Glutamatergic neuron (in vitro differentiated cells): ENCODE measurements at regions not wholly inside any gene's neighbourhood (a gene's known extent, or its start where the extent isn't known, plus 50 kb on each side); places are given as distances from the start of the nearest gene placed in this dataset.

Experiments used
- DNase-seq: peaks from one replicate; pipeline ENCODE4 v3.0.0; 2022
- H3K27ac Mint-ChIP-seq: one replicate; pipeline ENCODE4 v1.8.0; 2020; ENCODE audit warnings: mild to moderate bottlenecking, mixed read lengths, inconsistent platforms; ENCODE audit not compliant: unreplicated experiment
- H3K27me3 Mint-ChIP-seq: one replicate; pipeline ENCODE4 v1.8.0; 2020; ENCODE audit warnings: mild to moderate bottlenecking, moderate library complexity, mixed read lengths, inconsistent platforms; ENCODE audit not compliant: unreplicated experiment
- H3K36me3 Mint-ChIP-seq: one replicate; pipeline ENCODE4 v1.8.0; 2020; ENCODE audit warnings: mild to moderate bottlenecking, mixed read lengths, inconsistent platforms; ENCODE audit not compliant: unreplicated experiment
- H3K4me1 Mint-ChIP-seq: one replicate; pipeline ENCODE4 v1.8.0; 2020; ENCODE audit warnings: mild to moderate bottlenecking, low read depth, mixed read lengths, inconsistent platforms; ENCODE audit not compliant: unreplicated experiment
- H3K4me3 Mint-ChIP-seq: one replicate; pipeline ENCODE4 v1.8.0; 2020; ENCODE audit warnings: mild to moderate bottlenecking, mixed read lengths, inconsistent platforms; ENCODE audit not compliant: unreplicated experiment
- H3K9me3 Mint-ChIP-seq: one replicate; pipeline ENCODE4 v1.8.0; 2020; ENCODE audit warnings: mild to moderate bottlenecking, moderate library complexity, mixed read lengths, inconsistent platforms; ENCODE audit not compliant: unreplicated experiment
- TF ChIP-seq, protein P1 (sequence below): fragments of 200-600 bp; sonication (generic); IDR thresholded peaks from one replicate; pipeline ENCODE4 v1.5.0; 2021; ENCODE audit not compliant: partially characterized antibody, unreplicated experiment

DNA sequence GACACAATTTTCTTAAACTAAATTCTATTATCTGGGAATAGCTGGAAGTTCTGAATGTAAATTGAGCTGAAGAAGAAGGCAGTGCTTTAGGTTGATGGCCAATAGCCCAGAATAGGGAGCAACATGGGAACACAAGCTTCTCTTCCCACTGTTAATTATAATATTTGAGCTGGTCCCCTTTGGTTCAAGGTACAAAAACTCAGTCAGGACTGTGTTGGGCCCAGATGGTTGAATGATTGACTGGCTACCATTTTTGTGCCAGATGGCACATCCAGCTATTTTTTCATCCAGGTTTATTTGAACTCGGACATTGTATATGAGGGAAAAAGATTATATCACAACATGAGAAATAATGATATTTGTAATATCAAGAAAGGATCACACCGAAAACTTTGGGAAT lies 458.9 kb downstream of the SLITRK1 start:
- no peaks in the 10 kb centered on the region for H3K36me3 Mint-ChIP-seq
- no peak for DNase-seq
- H3K9me3 Mint-ChIP-seq, result no peaks in the 10 kb centered on the region
- no peak overlapping the region for H3K4me3 Mint-ChIP-seq
- no peaks in the 10 kb centered on the region for H3K27me3 Mint-ChIP-seq
- peaks cover 7% of the 10 kb centered on the region for H3K4me1 Mint-ChIP-seq
- peak overlapping the region; percentile 57 for H3K27ac Mint-ChIP-seq
- TF ChIP-seq, protein P1, sequence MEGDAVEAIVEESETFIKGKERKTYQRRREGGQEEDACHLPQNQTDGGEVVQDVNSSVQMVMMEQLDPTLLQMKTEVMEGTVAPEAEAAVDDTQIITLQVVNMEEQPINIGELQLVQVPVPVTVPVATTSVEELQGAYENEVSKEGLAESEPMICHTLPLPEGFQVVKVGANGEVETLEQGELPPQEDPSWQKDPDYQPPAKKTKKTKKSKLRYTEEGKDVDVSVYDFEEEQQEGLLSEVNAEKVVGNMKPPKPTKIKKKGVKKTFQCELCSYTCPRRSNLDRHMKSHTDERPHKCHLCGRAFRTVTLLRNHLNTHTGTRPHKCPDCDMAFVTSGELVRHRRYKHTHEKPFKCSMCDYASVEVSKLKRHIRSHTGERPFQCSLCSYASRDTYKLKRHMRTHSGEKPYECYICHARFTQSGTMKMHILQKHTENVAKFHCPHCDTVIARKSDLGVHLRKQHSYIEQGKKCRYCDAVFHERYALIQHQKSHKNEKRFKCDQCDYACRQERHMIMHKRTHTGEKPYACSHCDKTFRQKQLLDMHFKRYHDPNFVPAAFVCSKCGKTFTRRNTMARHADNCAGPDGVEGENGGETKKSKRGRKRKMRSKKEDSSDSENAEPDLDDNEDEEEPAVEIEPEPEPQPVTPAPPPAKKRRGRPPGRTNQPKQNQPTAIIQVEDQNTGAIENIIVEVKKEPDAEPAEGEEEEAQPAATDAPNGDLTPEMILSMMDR, result no peak

DNA sequence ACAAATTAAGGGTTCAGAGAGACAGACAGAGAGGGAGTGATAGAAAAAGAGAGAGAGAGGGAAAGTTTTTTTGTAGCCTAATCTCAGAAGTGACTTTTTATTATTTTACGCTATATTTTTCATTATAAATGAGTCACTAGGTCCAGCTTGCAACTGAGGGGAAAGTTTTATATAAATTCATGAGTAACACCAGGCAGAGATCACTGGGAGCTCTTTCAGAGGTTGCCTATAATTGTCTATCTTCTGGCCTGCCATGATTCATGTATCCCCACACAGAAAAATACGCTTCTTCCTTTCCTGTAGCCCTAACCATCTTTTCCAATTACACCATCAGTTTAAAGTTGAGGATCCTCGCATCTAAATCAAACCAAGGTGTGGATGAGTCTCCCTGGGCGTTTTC lies 467.9 kb downstream of the SLITRK1 start:
- Mint-ChIP-seq H3K9me3 (no peaks in the 10 kb centered on the region), H3K36me3 (no peaks in the 10 kb centered on the region), H3K4me3 (no peak overlapping the region), H3K27ac (no peak overlapping the region), H3K27me3 (no peaks in the 10 kb centered on the region), H3K4me1 (no peaks in the 10 kb centered on the region)
- DNase-seq, result no peak
- TF ChIP-seq, protein P1, result no peak

DNA sequence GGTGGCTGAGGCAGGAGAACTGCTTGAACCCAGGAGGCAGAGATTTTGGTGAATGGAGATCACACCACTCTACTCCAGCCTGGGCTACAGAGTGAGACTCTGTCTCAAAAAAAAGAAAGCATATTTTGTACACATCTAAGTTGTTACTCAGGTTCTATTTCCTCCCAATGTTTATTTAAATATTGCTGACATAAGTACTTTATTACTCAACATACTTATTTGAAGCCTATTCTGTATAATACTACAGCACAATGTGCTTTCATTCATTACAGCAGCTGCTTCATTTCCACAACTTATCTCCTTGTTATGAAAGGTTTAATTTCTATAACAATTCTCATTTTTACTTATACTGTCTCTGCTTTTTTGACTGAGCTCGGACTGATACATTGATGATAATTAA lies 495.7 kb downstream of the SLITRK1 start:
- Mint-ChIP-seq H3K4me1 (no peaks in the 10 kb centered on the region), H3K9me3 (no peaks in the 10 kb centered on the region), H3K36me3 (no peaks in the 10 kb centered on the region)

DNA sequence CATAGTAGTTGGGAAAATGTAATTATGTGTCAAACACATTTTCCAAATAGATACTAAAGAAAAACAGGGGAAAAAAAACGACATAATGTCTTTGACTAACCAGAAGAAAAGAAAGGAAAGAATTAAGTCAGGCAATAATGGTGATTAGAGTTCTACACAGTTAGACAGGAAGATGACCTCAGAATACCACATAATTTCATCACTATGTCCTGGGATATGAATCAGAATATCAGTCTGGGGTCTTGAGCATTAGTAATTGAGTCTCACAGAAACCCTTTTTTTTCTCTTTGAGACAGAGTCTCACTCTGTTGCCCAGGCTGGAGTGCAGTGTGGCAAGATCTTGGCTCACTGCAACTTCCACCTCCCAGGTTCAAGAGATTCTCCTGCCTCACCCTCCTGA lies 503.4 kb downstream of the SLITRK1 start:
- no peak overlapping the region for H3K4me3 Mint-ChIP-seq
- H3K9me3 Mint-ChIP-seq, result no peaks in the 10 kb centered on the region
- TF ChIP-seq, protein P1, result no peak
- H3K36me3 Mint-ChIP-seq, result no peaks in the 10 kb centered on the region
- no peak for DNase-seq
- H3K27me3 Mint-ChIP-seq, result no peaks in the 10 kb centered on the region
- H3K27ac Mint-ChIP-seq, result no peak overlapping the region
- no peaks in the 10 kb centered on the region for H3K4me1 Mint-ChIP-seq

More for the DNA sequence above, 495.7 kb downstream of the SLITRK1 start:
- no peak overlapping the region for H3K4me3 Mint-ChIP-seq
- TF ChIP-seq, protein P1, result no peak
- H3K27me3 Mint-ChIP-seq, result no peaks in the 10 kb centered on the region
- no peak overlapping the region for H3K27ac Mint-ChIP-seq
- DNase-seq, result no peak

DNA sequence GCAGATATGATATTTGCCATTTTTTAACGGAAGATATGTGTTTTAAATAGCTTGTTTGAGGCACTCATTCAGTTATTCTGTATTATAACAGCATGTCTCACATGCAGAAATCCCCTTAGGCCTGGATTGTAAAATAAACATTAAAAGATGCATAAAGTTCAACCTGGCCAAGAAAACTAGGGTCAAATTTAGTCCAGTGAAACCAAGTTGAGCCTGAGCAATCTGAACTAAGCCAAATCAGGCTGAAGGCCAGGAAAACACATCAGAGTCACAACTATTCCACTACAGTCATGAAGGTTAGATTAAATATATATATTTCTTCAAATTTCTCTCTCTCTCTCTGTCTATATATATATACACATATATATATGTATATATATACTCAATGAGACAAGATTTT lies 504.8 kb downstream of the SLITRK1 start:
- no peak overlapping the region for H3K27ac Mint-ChIP-seq

More for the DNA sequence above, 504.8 kb downstream of the SLITRK1 start:
- TF ChIP-seq, protein P1, result no peak
- no peak for DNase-seq
- Mint-ChIP-seq H3K36me3 (peaks cover 3% of the 10 kb centered on the region), H3K9me3 (no peaks in the 10 kb centered on the region), H3K27me3 (no peaks in the 10 kb centered on the region), H3K4me1 (no peaks in the 10 kb centered on the region), H3K4me3 (no peak overlapping the region)
